ENCODE measurements at regions not wholly inside any gene's neighbourhood (a gene's known extent, or its start where the extent isn't known, plus 50 kb on each side); places are given as distances from the start of the nearest gene placed in this dataset.

GRCh38 chr13:107843681-107844080, 371.7 kb downstream of the LIG4 start:
- H3K4me2 ChIP-seq (ENCODE audit: low read depth, low read length, poor library complexity, severe bottlenecking), result no peak overlapping the region
- no peaks in the 10 kb centered on the region for H3F3A ChIP-seq (ENCODE audit: low read depth)
- no peak overlapping the region for H3K9ac ChIP-seq (ENCODE audit: low read depth, low read length, poor library complexity, severe bottlenecking)
- TF ChIP-seq CTCF (conservative IDR thresholded peaks at IDR 0.05; ENCODE audit: low read length), result no peak
- no peak for TF ChIP-seq EZH2phosphoT487 (IDR thresholded peaks at IDR 0.05; ENCODE audit: borderline replicate concordance)
- H3K9me2 ChIP-seq (replicated peaks; ENCODE audit: low read depth, low read length), result no peaks in the 10 kb centered on the region
- H2AFZ ChIP-seq (ENCODE audit: low read length), result no peak overlapping the region
- no peak overlapping the region for H3K4me3 ChIP-seq (ENCODE audit: low read length, poor library complexity, severe bottlenecking)
- no peaks in the 10 kb centered on the region for H3K9me3 ChIP-seq (ENCODE audit: insufficient read depth, low read depth, low read length)
- H3K27me3 ChIP-seq (ENCODE audit: insufficient read depth, low read length, poor library complexity, severe bottlenecking), result no peaks in the 10 kb centered on the region
- H4K20me1 ChIP-seq (ENCODE audit: insufficient read depth, low read length, poor library complexity, severe bottlenecking), result no peaks in the 10 kb centered on the region
- no peaks in the 10 kb centered on the region for H3K4me1 ChIP-seq (ENCODE audit: insufficient read depth, low read length, poor library complexity, severe bottlenecking)
- no peaks in the 10 kb centered on the region for H3K36me3 ChIP-seq (ENCODE audit: insufficient read depth, low read length)
- no peaks in the 10 kb centered on the region for H3K79me2 ChIP-seq (ENCODE audit: insufficient read depth, low read length)

- Histone ChIP-seq H3F3A (ENCODE audit: low read depth) (no peaks in the 10 kb centered on the region), H3K27me3 (ENCODE audit: insufficient read depth, low read length, poor library complexity, severe bottlenecking) (no peaks in the 10 kb centered on the region), H3K36me3 (ENCODE audit: insufficient read depth, low read length) (no peaks in the 10 kb centered on the region), H4K20me1 (ENCODE audit: insufficient read depth, low read length, poor library complexity, severe bottlenecking) (no peaks in the 10 kb centered on the region), H3K9me3 (ENCODE audit: insufficient read depth, low read depth, low read length) (no peaks in the 10 kb centered on the region), H3K4me3 (ENCODE audit: low read length, poor library complexity, severe bottlenecking) (no peak overlapping the region), H3K9me2 (replicated peaks; ENCODE audit: low read depth, low read length) (no peaks in the 10 kb centered on the region), H2AFZ (ENCODE audit: low read length) (no peak overlapping the region), H3K4me2 (ENCODE audit: low read depth, low read length, poor library complexity, severe bottlenecking) (no peak overlapping the region), H3K79me2 (ENCODE audit: insufficient read depth, low read length) (no peaks in the 10 kb centered on the region), H3K9ac (ENCODE audit: low read depth, low read length, poor library complexity, severe bottlenecking) (no peak overlapping the region), H3K4me1 (ENCODE audit: insufficient read depth, low read length, poor library complexity, severe bottlenecking) (no peaks in the 10 kb centered on the region)
- TF ChIP-seq CTCF (conservative IDR thresholded peaks at IDR 0.05; ENCODE audit: low read length) (no peak), EZH2phosphoT487 (IDR thresholded peaks at IDR 0.05; ENCODE audit: borderline replicate concordance) (no peak)
These were observed 372.1 kb downstream of the LIG4 start for GRCh38 chr13:107843281-107843680.

GRCh38 chr13:107842562-107843180, 372.7 kb downstream of the LIG4 start:
- H3F3A ChIP-seq (ENCODE audit: low read depth), result no peaks in the 10 kb centered on the region

More at GRCh38 chr13:107842562-107843180, 372.7 kb downstream of the LIG4 start:
- Histone ChIP-seq H2AFZ (ENCODE audit: low read length) (no peak overlapping the region), H3K4me3 (ENCODE audit: low read length, poor library complexity, severe bottlenecking) (no peak overlapping the region), H3K4me2 (ENCODE audit: low read depth, low read length, poor library complexity, severe bottlenecking) (no peak overlapping the region), H3K27me3 (ENCODE audit: insufficient read depth, low read length, poor library complexity, severe bottlenecking) (no peaks in the 10 kb centered on the region), H3K9me3 (ENCODE audit: insufficient read depth, low read depth, low read length) (no peaks in the 10 kb centered on the region), H3K9me2 (replicated peaks; ENCODE audit: low read depth, low read length) (no peaks in the 10 kb centered on the region), H3K4me1 (ENCODE audit: insufficient read depth, low read length, poor library complexity, severe bottlenecking) (no peaks in the 10 kb centered on the region), H3K36me3 (ENCODE audit: insufficient read depth, low read length) (no peaks in the 10 kb centered on the region), H3K9ac (ENCODE audit: low read depth, low read length, poor library complexity, severe bottlenecking) (no peak overlapping the region), H3K79me2 (ENCODE audit: insufficient read depth, low read length) (no peaks in the 10 kb centered on the region), H4K20me1 (ENCODE audit: insufficient read depth, low read length, poor library complexity, severe bottlenecking) (no peaks in the 10 kb centered on the region)
- no peak for TF ChIP-seq CTCF (conservative IDR thresholded peaks at IDR 0.05; ENCODE audit: low read length)
- no peak for TF ChIP-seq EZH2phosphoT487 (IDR thresholded peaks at IDR 0.05; ENCODE audit: borderline replicate concordance)
